Gastroesophageal sphincter (tissue), 4 donors: ENCODE measurements at regions not wholly inside any gene's neighbourhood (a gene's known extent, or its start where the extent isn't known, plus 50 kb on each side); places are given as distances from the start of the nearest gene placed in this dataset.

Experiments
- ATAC-seq: fragments of 150-250 bp; one replicate; pipeline ENCODE4 v1.9.1; 2016; ENCODE audit warnings: mild to moderate bottlenecking, moderate library complexity
- H3K27ac ChIP-seq, 4 donors: fragments of 200-600 bp; sonication (generic) in 3 of 4; 1 replicate in 3 of 4; 2 replicates in 1 of 4; pipeline ENCODE4 v1.5.1; 2016 to 2019
- H3K27me3 ChIP-seq: fragments of 200-600 bp; sonication (generic); one replicate; pipeline ENCODE4 v1.5.1; 2019
- H3K36me3 ChIP-seq, 2 donors: fragments of 200-600 bp; sonication (generic); one replicate each; pipeline ENCODE4 v1.5.1; 2019; ENCODE audit warnings: control low read depth in 1 of 2
- H3K4me1 ChIP-seq, 3 donors: fragments of 200-600 bp; sonication (generic); 1 replicate in 2 of 3; 2 replicates in 1 of 3; pipeline ENCODE4 v1.5.1; 2016 to 2019; ENCODE audit warnings: control low read depth in 2 of 3
- H3K4me3 ChIP-seq, 2 donors: fragments of 200-600 bp; sonication (generic); one replicate each; pipeline ENCODE4 v1.5.1; 2019; ENCODE audit warnings: mild to moderate bottlenecking in 1 of 2, moderate library complexity in 1 of 2
- H3K9me3 ChIP-seq, 3 donors: fragments of 200-600 bp; sonication (generic); one replicate each; pipeline ENCODE4 v1.5.1; 2017 to 2019; ENCODE audit warnings: control low read depth in 2 of 3
- EP300 ChIP-seq: sonication (generic); formaldehyde crosslinking; IDR thresholded peaks from one replicate; pipeline ENCODE4 v1.6.1; 2017; ENCODE audit warnings: antibody characterized with exemption, mild to moderate bottlenecking
- POLR2A ChIP-seq, 2 donors: fragments of 450-650 bp; IDR thresholded peaks; one replicate each; pipeline ENCODE4 v1.6.1; 2017; ENCODE audit warnings: antibody characterized with exemption in 2 of 2, mild to moderate bottlenecking in 2 of 2, moderate library complexity in 1 of 2
- POLR2AphosphoS5 ChIP-seq: sonication (generic); formaldehyde crosslinking; IDR thresholded peaks from one replicate; pipeline ENCODE4 v1.6.1; 2017; ENCODE audit warnings: antibody characterized with exemption
- WGBS, 2 donors: methylation state at CpG; one replicate each; pipeline ENCODE4 v1.1.5; 2018; ENCODE audit warnings: low coverage in 1 of 2; 5-methylcytosine and 5-hydroxymethylcytosine counted together
- TF ChIP-seq, protein P1 (sequence below), 4 experiments: fragments of 200-600 bp in 2 of 4; fragments of 450-650 bp in 2 of 4; sonication (generic) in 1 of 4; IDR thresholded peaks; one replicate each; pipeline ENCODE4 v1.5.1; 2017 to 2019; ENCODE audit warnings: antibody characterized with exemption in 4 of 4, mild to moderate bottlenecking in 2 of 4, moderate library complexity in 2 of 4

DNA sequence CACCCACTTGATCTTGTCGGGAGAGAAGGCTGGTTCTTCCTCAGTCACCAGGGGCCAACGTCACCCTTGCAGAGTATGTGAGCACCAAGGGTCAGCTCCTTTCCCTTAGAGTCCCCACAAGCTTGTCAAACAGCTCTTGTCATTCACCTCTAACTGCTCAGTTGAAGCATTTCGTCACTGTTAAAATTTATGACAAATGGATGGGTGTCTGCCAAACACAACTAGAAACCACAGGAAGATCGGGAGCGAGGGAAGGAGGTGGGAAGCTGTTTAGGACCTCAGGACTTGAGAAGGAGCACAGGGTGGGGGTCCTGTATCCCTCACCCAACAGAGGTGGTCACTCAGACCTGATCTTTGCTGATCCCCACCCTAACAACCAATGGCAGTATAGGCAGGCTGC lies 373.3 kb upstream of the IGFBP3 start:
- 70 to 100% methylated on average over 2 to 5 of the region's 5 CpGs for WGBS, 2 donors
- ATAC-seq: no peak
- no peaks in the 10 kb centered on the region for H3K27me3 ChIP-seq
- no peak overlapping the region for H3K27ac ChIP-seq
- no peaks in the 10 kb centered on the region for H3K36me3 ChIP-seq
- TF ChIP-seq, protein P1, sequence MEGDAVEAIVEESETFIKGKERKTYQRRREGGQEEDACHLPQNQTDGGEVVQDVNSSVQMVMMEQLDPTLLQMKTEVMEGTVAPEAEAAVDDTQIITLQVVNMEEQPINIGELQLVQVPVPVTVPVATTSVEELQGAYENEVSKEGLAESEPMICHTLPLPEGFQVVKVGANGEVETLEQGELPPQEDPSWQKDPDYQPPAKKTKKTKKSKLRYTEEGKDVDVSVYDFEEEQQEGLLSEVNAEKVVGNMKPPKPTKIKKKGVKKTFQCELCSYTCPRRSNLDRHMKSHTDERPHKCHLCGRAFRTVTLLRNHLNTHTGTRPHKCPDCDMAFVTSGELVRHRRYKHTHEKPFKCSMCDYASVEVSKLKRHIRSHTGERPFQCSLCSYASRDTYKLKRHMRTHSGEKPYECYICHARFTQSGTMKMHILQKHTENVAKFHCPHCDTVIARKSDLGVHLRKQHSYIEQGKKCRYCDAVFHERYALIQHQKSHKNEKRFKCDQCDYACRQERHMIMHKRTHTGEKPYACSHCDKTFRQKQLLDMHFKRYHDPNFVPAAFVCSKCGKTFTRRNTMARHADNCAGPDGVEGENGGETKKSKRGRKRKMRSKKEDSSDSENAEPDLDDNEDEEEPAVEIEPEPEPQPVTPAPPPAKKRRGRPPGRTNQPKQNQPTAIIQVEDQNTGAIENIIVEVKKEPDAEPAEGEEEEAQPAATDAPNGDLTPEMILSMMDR (IDR thresholded peaks at IDR 0.05): no peak
- TF ChIP-seq POLR2AphosphoS5 (no peak), POLR2A (IDR thresholded peaks at IDR 0.05) (no peak), EP300 (no peak)
- peaks cover 0 to 13% (median 0%) of the 10 kb centered on the region in 3 donors for H3K9me3 ChIP-seq
- H3K4me3 ChIP-seq: no peak overlapping the region
- H3K4me1 ChIP-seq: no peaks in the 10 kb centered on the region

DNA sequence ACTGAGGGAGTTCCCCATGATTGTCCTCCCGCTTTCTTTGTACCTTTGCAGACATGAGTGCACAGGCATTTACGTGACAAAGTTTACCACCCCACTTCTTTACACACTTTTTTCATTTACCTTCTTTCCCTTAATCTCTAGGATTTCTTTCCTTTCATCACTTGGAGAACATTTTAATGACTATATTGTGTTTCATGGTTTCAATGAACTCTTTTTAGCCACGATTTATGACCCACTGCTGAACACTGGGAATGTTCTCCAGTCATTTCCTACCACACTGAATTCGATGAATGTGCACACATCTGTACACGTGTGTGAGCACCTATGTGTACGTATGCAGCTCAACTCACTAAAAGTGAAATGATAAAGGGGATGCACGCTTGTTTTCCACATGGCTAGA lies 371.7 kb upstream of the IGFBP3 start:
- TF ChIP-seq POLR2AphosphoS5 (no peak), POLR2A (IDR thresholded peaks at IDR 0.05) (no peak), EP300 (no peak)
- TF ChIP-seq, protein P1 (IDR thresholded peaks at IDR 0.05): no peak
- Histone ChIP-seq H3K4me1 (no peaks in the 10 kb centered on the region), H3K9me3 (peaks cover 0 to 6% (median 0%) of the 10 kb centered on the region in 3 donors), H3K36me3 (no peaks in the 10 kb centered on the region), H3K27ac (no peak overlapping the region), H3K27me3 (no peaks in the 10 kb centered on the region), H3K4me3 (no peak overlapping the region)
- WGBS, 2 donors: 86 to 88% methylated on average over 7 of the region's 7 CpGs
- ATAC-seq: no peak

DNA sequence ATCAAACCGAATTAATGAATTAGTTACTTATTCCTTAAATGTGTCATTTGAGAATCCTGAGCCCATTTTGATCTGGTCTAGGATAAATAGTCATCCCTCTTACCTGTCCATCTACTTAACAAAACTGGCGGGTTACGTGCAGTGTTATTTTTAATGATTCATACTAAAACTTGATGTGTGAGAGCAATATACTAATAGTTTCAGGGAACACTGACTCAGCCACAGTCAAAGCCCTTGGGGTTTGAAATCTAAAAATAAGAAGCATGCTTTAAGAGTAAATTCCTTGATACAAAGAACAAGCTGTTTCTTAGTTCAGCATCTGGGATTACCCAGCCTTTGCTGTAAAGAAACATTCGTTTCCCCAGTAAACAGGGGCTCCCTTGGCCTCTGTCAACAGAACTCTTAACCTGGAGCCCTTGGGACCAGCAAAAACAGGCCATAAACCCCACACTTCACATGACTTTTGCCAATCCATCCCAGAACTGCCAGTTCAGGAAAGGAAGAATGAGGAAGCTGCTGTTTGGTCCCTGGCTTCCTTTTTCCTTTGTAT lies 370.6 kb upstream of the IGFBP3 start:
- TF ChIP-seq POLR2A (IDR thresholded peaks at IDR 0.05) (no peak), POLR2AphosphoS5 (peak; percentile 16)
- no peak overlapping the region for H3K27ac ChIP-seq
- peak; percentile 33 for ATAC-seq
- no peaks in the 10 kb centered on the region for H3K9me3 ChIP-seq
- H3K4me1 ChIP-seq: no peaks in the 10 kb centered on the region
- no peak overlapping the region for H3K4me3 ChIP-seq
- no peaks in the 10 kb centered on the region for H3K27me3 ChIP-seq
- WGBS, 2 donors: 49 to 69% methylated on average over 4 of the region's 4 CpGs
- H3K36me3 ChIP-seq: no peaks in the 10 kb centered on the region

DNA sequence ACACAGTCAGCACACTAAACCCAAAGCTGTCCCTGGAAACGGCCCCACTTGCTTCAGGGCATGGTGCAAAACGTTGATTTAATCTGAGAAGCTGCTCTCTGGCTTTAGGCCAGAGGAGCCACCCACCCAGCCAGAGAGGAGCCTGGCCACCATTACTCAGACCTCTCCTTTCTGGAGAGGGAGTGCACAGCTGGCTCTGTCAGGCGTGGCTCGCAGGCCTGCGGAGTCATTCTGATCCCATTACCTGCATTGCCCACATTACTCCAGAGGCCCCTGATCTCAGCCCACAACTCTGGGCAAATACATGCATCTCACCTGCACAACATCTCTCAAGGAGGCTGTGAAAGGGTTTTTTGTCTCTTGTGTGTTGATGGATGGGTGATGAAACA lies 370.0 kb upstream of the IGFBP3 start:
- no peaks in the 10 kb centered on the region for H3K27me3 ChIP-seq
- H3K9me3 ChIP-seq: no peaks in the 10 kb centered on the region
- 67 to 83% methylated on average over 1 to 4 of the region's 5 CpGs for WGBS, 2 donors
- ATAC-seq: peak; percentile 11
- no peak overlapping the region for H3K27ac ChIP-seq
- no peak overlapping the region for H3K4me3 ChIP-seq
- TF ChIP-seq POLR2A (IDR thresholded peaks at IDR 0.05) (no peak), EP300 (no peak), POLR2AphosphoS5 (no peak)
- TF ChIP-seq, protein P1 (IDR thresholded peaks at IDR 0.05): no peak
- H3K4me1 ChIP-seq: no peaks in the 10 kb centered on the region
- H3K36me3 ChIP-seq: no peaks in the 10 kb centered on the region

DNA sequence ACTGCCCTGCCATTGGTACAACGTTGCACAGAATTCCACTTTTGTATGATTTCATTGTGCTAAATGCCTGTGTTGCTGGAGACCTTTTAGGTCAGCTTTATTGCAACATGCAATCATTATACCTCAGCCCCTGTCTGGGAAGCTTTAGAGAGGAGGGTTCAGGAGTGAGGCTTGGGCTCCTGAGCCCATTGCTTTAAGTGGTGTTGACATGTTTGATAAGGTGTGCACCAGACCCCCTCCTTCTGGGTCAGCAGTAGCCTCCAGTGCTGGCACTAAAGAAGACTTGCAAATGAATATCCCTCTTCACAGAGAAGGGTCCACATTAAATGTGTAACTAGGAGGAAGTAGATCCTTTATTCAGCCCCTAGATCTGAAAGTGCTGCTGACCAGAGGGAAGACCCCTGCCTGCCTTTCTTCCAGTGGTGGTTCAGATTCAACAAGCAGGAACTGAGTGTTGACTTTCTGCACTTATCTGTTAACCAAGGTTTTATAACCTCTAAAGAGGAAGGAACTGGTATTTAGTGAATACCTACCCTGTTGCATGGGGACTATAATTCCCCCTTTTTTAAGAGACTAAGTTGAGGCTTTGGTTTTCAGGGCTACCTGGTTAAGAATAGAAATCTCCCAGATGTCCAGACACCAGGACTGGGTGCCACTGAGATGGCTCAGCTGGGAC lies 369.4 kb upstream of the IGFBP3 start:
- no peak for TF ChIP-seq POLR2A (IDR thresholded peaks at IDR 0.05)
- TF ChIP-seq, protein P1 (IDR thresholded peaks at IDR 0.05): no peak
- TF ChIP-seq EP300: no peak
- TF ChIP-seq POLR2AphosphoS5: no peak
- Histone ChIP-seq H3K4me1 (no peaks in the 10 kb centered on the region), H3K4me3 (no peak overlapping the region), H3K36me3 (no peaks in the 10 kb centered on the region), H3K27me3 (no peaks in the 10 kb centered on the region), H3K27ac (no peak overlapping the region), H3K9me3 (no peaks in the 10 kb centered on the region)
- WGBS, 2 donors: 20 to 44% methylated on average over 1 of the region's 1 CpG
- no peak for ATAC-seq
